ENCODE measurements at regions not wholly inside any gene's neighbourhood (a gene's known extent, or its start where the extent isn't known, plus 50 kb on each side); places are given as distances from the start of the nearest gene placed in this dataset.

GRCh38 chr11:96781082-96781481 is 391.3 kb downstream of the JRKL start:
- TF ChIP-seq USF2 (IDR thresholded peaks at IDR 0.05): no peak
- no peak for TF ChIP-seq CTCF (IDR thresholded peaks at IDR 0.05)
- no peak for TF ChIP-seq JUN (IDR thresholded peaks at IDR 0.05)

Data from A549 (cell line).